HG03521 (cell line): ENCODE measurements at regions not wholly inside any gene's neighbourhood (a gene's known extent, or its start where the extent isn't known, plus 50 kb on each side); places are given as distances from the start of the nearest gene placed in this dataset.
"Not testable (repeated sequence)": the region's sequence is repeated elsewhere in the genome, so short reads cannot be mapped to it uniquely, and the experiment has no call there.

Experiments used
- ATAC-seq: cut with Tn5 transposase; IDR thresholded peaks from one replicate; pipeline ENCODE4 v1.9.1; 2021; ENCODE audit warnings: mild to moderate bottlenecking, moderate library complexity; ENCODE audit not compliant: unreplicated experiment

DNA sequence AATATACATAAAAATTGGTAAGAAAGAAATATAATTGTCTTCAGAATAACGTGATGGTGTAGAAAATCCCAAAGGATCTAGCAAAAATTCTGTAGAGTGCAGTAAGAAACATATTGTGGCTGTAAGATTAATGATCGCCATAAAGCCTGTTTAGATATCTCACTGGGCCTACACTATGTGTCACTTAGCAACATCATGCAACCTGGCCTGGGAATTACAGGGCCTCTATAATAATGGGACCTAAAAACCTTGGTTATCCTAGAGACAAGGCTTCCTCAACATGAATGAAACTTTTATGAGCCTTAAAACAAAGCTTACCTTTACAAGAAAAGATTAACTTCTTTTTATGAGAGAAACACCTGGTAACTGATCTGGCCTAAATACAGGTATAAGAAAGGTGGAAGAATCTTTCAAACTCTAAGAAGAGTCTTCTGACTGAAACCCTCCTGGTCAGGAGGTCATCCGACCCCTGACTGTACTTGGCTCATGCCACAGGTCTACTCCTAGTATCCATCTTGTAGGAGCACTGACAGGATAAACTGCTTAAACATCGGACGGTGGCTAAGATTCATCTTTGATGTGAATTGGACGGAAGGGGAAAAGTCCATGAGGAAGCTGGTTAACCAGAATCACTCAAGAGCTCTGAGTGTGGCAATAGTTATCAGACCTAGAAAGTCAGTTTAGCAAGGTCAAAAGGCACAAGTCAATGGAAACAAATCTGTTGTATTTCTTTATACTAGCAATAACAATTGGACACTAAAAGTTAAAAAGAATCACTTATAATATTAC lies 1155.1 kb upstream of the SORCS1 start:
- ATAC-seq, result no peak

GRCh38 chr10:108315636-108316035 lies 1151.1 kb upstream of the SORCS1 start:
- not testable (repeated sequence) for ATAC-seq

DNA sequence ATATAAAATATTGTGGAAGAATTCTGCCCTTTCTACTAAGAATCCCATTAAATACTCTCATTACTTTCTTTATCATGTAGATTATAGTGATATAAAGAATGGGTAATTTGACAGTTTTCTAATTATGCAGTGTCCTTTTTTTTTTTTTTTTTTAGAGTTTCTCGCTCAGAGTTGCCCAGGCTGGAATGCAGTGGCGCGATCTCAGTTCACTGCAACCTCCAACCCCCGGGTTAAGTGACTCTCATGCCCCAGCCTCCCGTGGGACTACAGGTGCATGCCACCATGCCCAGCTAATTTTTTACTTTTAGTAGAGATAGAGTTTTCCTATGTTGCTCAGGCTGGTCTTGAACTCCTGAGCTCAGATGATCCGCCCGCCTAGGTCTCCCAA lies 1143.4 kb upstream of the SORCS1 start:
- ATAC-seq, result no peak

GRCh38 chr10:108307250-108307924 lies 1142.9 kb upstream of the SORCS1 start:
- no peak for ATAC-seq

- ATAC-seq, result no peak
These were observed 1138.6 kb upstream of the SORCS1 start for GRCh38 chr10:108303149-108303548.

GRCh38 chr10:108301002-108301401 lies 1136.5 kb upstream of the SORCS1 start:
- ATAC-seq, result no peak

DNA sequence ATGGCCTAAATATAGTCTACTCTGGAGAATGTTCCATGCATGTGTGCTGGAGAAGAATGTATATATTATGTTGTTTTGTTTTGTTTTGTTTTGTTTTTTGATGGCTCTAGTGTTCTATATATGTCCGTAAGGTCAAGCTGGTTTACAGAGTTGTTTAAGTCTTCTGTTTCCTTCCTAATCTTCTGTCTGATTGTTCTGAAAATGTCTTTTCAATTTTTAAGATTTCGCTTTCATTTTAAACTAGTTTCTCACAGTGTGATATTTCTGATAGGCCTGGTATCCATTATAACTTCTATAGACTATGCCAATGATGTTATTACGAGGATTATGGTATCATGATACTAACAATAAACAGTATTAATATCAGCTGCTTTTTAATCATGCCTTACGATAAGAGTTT lies 1126.3 kb upstream of the SORCS1 start:
- no peak for ATAC-seq

DNA sequence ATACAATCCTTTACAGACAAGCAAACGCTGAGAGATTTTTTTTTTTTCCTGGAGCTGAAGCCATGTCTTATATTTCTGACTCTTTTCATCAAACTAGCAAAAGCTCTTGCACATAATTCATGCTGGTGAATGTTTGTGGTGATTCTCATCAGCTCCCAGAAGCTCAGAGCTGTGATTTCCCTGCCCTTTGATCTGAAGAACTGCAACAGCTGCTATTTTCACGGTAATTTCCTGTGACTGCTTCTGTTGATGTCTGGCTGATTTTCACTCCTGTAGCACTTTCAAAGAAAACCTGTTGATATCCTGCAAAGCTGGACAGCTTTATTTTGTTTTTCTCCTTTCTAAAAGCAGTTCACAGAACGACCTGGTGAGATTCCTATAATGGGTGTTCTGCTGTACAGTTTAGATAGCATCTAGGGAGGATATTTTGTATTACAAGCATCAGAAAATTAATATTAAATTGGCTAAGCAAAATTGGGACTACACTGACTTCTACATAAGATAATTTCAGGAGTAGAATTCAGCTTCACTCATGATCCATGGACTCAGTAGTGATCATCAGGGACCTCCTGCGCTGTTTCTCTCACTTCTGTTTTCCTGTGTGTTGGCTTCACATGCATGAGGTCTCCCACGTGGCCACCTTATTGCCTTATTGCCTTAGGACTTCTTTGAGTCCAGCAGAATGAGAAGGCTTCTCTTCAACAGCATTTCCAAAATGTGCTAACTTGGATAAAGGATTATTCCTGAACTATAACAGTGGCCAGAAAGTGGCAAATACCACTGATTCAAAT lies 1111.6 kb upstream of the SORCS1 start:
- ATAC-seq, result no peak

DNA sequence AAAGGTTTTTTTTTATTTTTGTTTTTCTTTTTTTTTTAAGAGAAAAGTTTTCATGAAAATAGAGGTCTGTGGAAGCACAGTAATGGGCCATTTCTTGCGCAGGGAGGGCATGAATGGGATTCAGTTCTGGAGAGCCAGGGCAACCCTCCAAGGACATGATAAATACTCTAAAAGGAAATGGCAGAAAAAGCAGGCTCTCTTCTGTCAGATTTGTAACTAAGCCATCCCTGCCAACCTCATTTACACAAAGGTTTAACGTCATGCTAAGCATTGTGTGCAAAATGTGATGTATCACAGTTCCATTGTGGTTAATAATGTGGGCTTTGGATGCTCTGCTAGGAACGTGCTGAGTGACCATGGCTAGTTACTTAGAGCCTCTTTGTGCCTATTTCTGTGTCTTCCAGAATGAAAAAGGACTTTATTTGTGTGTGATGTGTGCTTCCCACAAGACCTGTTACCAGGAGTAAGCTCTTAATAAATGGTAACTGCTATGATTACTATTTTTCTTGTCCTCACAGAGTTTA lies 1095.9 kb upstream of the SORCS1 start:
- no peak for ATAC-seq

GRCh38 chr10:108254089-108254488 lies 1089.6 kb upstream of the SORCS1 start:
- ATAC-seq, result no peak

DNA sequence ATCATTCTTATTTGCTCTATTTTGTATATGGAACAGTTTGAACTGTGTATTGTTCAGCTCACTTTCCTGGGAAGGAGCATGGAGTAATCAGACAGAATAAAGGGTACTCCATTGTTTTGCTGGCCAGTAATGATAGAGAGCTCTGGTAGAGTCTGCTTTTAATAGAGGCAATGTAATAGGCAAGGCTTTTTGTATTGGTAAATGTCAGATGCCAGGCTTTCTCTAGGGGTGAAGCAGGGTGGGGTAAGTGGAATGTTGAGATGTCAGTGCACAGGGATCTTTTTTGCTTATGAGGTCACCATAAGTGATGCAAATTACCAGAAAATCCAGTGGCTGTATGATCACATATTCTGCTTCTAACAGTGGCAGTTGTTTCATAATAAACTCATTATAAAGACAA lies 1088.3 kb upstream of the SORCS1 start:
- ATAC-seq, result no peak

- no peak for ATAC-seq
These were observed 1086.6 kb upstream of the SORCS1 start for GRCh38 chr10:108250936-108251620.

- ATAC-seq, result no peak
These were observed 1085.4 kb upstream of the SORCS1 start for GRCh38 chr10:108249940-108250339.

- ATAC-seq, result no peak
These were observed 1080.1 kb upstream of the SORCS1 start for GRCh38 chr10:108244443-108245228.

GRCh38 chr10:108241166-108241565 lies 1076.7 kb upstream of the SORCS1 start:
- ATAC-seq, result no peak

GRCh38 chr10:108238261-108238660 lies 1073.8 kb upstream of the SORCS1 start:
- ATAC-seq, result no peak

DNA sequence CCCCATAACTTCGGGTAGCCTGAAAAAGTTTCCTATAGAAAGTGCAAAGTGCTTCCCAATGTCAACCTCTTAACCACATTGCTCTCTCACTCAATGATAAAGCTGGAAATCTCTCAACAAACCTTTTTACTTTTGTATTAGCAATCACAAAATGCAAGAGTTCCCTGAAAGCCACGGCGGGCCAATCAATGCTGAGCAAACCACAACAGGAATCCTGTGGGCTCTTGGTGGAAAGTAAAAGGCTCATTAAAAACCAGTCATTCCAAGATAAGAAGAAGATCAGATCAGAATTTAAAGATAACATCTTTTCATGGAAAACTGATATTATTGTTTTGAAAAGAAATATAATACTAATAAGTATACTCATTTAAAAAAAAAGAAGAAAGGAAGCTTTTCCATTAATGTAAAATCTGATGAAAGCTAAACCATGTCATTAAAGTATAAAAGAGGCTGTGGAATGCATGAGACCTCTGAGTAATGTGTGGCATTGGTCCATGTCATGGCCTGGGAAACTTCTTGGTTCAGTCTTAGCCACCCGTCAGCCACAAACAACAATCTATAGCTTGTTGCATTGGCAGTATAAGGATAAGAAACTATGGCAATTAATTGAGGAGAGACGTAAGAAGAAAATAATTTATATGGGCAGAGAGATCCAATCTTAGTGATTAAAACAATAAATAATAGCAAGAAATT lies 1066.1 kb upstream of the SORCS1 start:
- no peak for ATAC-seq

DNA sequence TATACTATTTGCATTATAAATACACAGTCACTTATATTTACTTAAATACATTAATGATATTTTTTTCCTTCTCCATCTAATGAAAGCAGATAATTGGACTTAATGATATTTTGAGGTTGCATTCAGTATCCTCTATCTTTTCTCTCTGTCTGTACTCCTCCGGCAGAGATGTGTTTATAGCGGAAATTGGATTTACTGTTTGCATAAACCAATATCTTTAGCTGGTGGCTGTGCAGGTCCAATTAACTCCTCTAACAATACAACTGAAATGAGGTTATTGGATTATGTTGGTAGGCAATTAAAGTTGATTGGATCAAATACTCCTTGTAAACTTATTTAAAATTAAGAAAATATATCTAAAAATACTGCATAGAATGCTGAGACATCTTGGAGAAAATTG lies 1044.2 kb upstream of the SORCS1 start:
- no peak for ATAC-seq

DNA sequence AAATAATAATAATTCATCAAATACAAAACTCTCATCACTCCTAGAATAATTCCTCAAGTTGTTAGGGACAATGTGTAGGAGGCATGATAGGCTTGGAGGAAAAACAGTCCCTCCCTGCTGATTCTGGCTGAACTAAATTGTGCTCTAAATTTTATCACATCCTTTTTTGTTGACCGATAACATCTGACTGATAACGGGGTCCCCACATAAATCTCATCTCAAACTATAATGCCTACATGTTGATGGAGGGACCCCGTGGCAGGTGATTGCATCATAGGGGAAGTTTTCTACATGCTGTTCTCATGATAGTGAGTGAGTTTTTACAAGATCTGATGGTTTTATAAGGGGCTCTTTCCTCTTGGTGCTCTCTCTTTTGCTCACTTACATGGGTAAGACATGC lies 1043.5 kb upstream of the SORCS1 start:
- no peak for ATAC-seq
